ENCODE measurements at regions not wholly inside any gene's neighbourhood (a gene's known extent, or its start where the extent isn't known, plus 50 kb on each side); places are given as distances from the start of the nearest gene placed in this dataset.

GRCh38 chr10:130767116-130767730 is 544.3 kb downstream of the TCERG1L start:
- Histone ChIP-seq H4K20me1 (ENCODE audit: insufficient read depth, low read length) (no peaks in the 10 kb centered on the region), H3K27me3 (ENCODE audit: insufficient read depth, low read length) (no peaks in the 10 kb centered on the region), H3K9ac (ENCODE audit: low read length) (no peak overlapping the region), H3K4me2 (ENCODE audit: low read length) (no peak overlapping the region), H3K9me2 (ENCODE audit: low read depth, low read length) (no peaks in the 10 kb centered on the region), H3K4me3 (ENCODE audit: low read depth, low read length, poor library complexity, severe bottlenecking) (no peak overlapping the region), H3K79me2 (ENCODE audit: insufficient read depth, low read length) (no peaks in the 10 kb centered on the region), H3K36me3 (ENCODE audit: insufficient read depth, low read length) (no peaks in the 10 kb centered on the region), H3K27ac (ENCODE audit: low read depth, low read length, poor library complexity, severe bottlenecking) (no peak overlapping the region), H3K9me3 (ENCODE audit: low read length) (no peaks in the 10 kb centered on the region), H3F3A (ENCODE audit: insufficient read depth, low read length) (no peaks in the 10 kb centered on the region), H2AFZ (ENCODE audit: low read length) (no peak overlapping the region), H3K4me1 (ENCODE audit: insufficient read depth, low read length, severe bottlenecking) (no peaks in the 10 kb centered on the region)
- TF ChIP-seq EZH2 (IDR thresholded peaks at IDR 0.05; ENCODE audit: borderline replicate concordance, low read length) (no peak), CTCF (IDR thresholded peaks at IDR 0.05; ENCODE audit: low read length) (no peak)

- no peak overlapping the region for H2AFZ ChIP-seq (ENCODE audit: low read length)
- H3F3A ChIP-seq (ENCODE audit: insufficient read depth, low read length), result no peaks in the 10 kb centered on the region
- no peak overlapping the region for H3K27ac ChIP-seq (ENCODE audit: low read depth, low read length, poor library complexity, severe bottlenecking)
- H3K4me1 ChIP-seq (ENCODE audit: insufficient read depth, low read length, severe bottlenecking), result no peaks in the 10 kb centered on the region
- H3K9me3 ChIP-seq (ENCODE audit: low read length), result no peaks in the 10 kb centered on the region
- no peaks in the 10 kb centered on the region for H4K20me1 ChIP-seq (ENCODE audit: insufficient read depth, low read length)
- H3K27me3 ChIP-seq (ENCODE audit: insufficient read depth, low read length), result no peaks in the 10 kb centered on the region
- H3K9ac ChIP-seq (ENCODE audit: low read length), result no peak overlapping the region
- H3K36me3 ChIP-seq (ENCODE audit: insufficient read depth, low read length), result no peaks in the 10 kb centered on the region
- no peaks in the 10 kb centered on the region for H3K79me2 ChIP-seq (ENCODE audit: insufficient read depth, low read length)
- TF ChIP-seq CTCF (IDR thresholded peaks at IDR 0.05; ENCODE audit: low read length) (no peak), EZH2 (IDR thresholded peaks at IDR 0.05; ENCODE audit: borderline replicate concordance, low read length) (no peak)
- H3K4me2 ChIP-seq (ENCODE audit: low read length), result no peak overlapping the region
- H3K9me2 ChIP-seq (ENCODE audit: low read depth, low read length), result no peaks in the 10 kb centered on the region
- H3K4me3 ChIP-seq (ENCODE audit: low read depth, low read length, poor library complexity, severe bottlenecking), result no peak overlapping the region
These were observed 542.1 kb downstream of the TCERG1L start for GRCh38 chr10:130769146-130770017.

- H3K79me2 ChIP-seq (ENCODE audit: insufficient read depth, low read length), result no peaks in the 10 kb centered on the region
- no peaks in the 10 kb centered on the region for H3F3A ChIP-seq (ENCODE audit: insufficient read depth, low read length)
- no peaks in the 10 kb centered on the region for H3K27me3 ChIP-seq (ENCODE audit: insufficient read depth, low read length)
- no peaks in the 10 kb centered on the region for H4K20me1 ChIP-seq (ENCODE audit: insufficient read depth, low read length)
- no peak overlapping the region for H2AFZ ChIP-seq (ENCODE audit: low read length)
- no peak overlapping the region for H3K4me3 ChIP-seq (ENCODE audit: low read depth, low read length, poor library complexity, severe bottlenecking)
- TF ChIP-seq EZH2 (IDR thresholded peaks at IDR 0.05; ENCODE audit: borderline replicate concordance, low read length) (no peak), CTCF (IDR thresholded peaks at IDR 0.05; ENCODE audit: low read length) (no peak)
- H3K27ac ChIP-seq (ENCODE audit: low read depth, low read length, poor library complexity, severe bottlenecking), result no peak overlapping the region
- H3K4me2 ChIP-seq (ENCODE audit: low read length), result no peak overlapping the region
- H3K4me1 ChIP-seq (ENCODE audit: insufficient read depth, low read length, severe bottlenecking), result no peaks in the 10 kb centered on the region
- H3K9ac ChIP-seq (ENCODE audit: low read length), result no peak overlapping the region
- no peaks in the 10 kb centered on the region for H3K36me3 ChIP-seq (ENCODE audit: insufficient read depth, low read length)
- H3K9me2 ChIP-seq (ENCODE audit: low read depth, low read length), result no peaks in the 10 kb centered on the region
- no peaks in the 10 kb centered on the region for H3K9me3 ChIP-seq (ENCODE audit: low read length)
These were observed 541.4 kb downstream of the TCERG1L start for GRCh38 chr10:130770018-130770630.
